Urothelium cell line (cell line): ENCODE measurements at regions not wholly inside any gene's neighbourhood (a gene's known extent, or its start where the extent isn't known, plus 50 kb on each side); places are given as distances from the start of the nearest gene placed in this dataset.

Experiments
- DNase-seq: peaks from one replicate; pipeline ENCODE4 v3.0.0; 2011; ENCODE audit warnings: low spot score, mixed read lengths
- FAIRE-seq: peaks from 2 replicates; lab custom pipeline; 2011; peaks lifted over from hg19 to GRCh38; lab: Jason Lieb, UNC

GRCh38 chr5:174607916-174608315, 116.5 kb upstream of the MSX2 start:
- no peak for DNase-seq
- FAIRE-seq = no peak

DNA sequence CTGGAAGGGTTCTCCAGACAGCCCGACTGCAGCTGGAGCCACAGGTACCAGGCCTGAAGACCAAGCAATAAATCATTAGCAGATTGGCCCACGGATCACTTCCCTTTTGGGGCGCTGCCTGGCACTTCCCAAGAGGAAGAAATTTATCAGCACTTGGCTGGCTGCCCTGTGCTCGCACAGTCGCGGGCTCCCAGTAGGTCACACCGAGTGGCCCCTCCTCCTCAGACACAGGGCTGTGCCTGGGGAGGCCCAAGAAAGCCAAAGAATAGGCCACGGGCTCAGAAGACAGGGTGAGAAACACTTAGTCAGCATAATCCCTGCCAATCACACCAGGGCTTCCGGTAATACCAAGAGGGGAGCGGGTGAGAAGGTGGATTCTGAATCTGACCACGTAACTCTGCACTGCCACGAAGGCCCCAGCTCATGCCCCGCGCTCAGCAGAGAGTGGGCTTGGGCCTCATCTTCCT, 115.7 kb upstream of the MSX2 start:
- DNase-seq (peak; percentile 79), FAIRE-seq (no peak)

- FAIRE-seq = no peak
- peak; percentile 74 for DNase-seq
Observed at GRCh38 chr5:174609116-174609515, 115.3 kb upstream of the MSX2 start.

- FAIRE-seq (no peak), DNase-seq (no peak)
Observed at GRCh38 chr5:174610968-174611367, 113.4 kb upstream of the MSX2 start.

GRCh38 chr5:174612686-174613085, 111.7 kb upstream of the MSX2 start:
- FAIRE-seq = no peak
- no peak for DNase-seq

GRCh38 chr5:174614500-174615135, 109.8 kb upstream of the MSX2 start:
- FAIRE-seq = no peak
- DNase-seq = no peak

GRCh38 chr5:174616036-174616435, 108.3 kb upstream of the MSX2 start:
- no peak for DNase-seq
- FAIRE-seq = no peak

GRCh38 chr5:174617285-174617684, 107.1 kb upstream of the MSX2 start:
- DNase-seq (no peak), FAIRE-seq (no peak)

DNA sequence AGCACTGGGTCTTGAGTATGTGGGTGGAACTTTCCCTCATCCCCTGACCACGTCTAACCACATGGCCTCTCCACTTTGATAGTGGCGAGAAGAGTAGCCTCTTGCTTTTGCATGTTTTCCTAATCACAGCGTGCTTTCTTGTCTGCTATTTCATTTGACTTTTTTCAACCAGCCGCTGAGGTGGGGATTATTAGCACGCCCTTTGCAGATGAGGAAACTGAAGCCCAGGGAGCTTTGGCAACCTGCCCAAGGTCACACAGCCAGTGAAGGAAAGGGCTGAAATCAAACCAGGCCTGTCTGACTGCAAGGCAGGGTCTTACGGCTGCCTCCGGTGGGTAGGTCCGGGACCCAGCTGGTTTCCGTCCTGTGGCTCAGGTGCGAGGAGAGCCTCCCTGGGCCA, 106.5 kb upstream of the MSX2 start:
- DNase-seq = no peak
- no peak for FAIRE-seq

- no peak for FAIRE-seq
- no peak for DNase-seq
Observed at GRCh38 chr5:174618589-174618988, 105.8 kb upstream of the MSX2 start.

- no peak for FAIRE-seq
- DNase-seq = no peak
Observed at GRCh38 chr5:174622067-174622466, 102.3 kb upstream of the MSX2 start.

DNA sequence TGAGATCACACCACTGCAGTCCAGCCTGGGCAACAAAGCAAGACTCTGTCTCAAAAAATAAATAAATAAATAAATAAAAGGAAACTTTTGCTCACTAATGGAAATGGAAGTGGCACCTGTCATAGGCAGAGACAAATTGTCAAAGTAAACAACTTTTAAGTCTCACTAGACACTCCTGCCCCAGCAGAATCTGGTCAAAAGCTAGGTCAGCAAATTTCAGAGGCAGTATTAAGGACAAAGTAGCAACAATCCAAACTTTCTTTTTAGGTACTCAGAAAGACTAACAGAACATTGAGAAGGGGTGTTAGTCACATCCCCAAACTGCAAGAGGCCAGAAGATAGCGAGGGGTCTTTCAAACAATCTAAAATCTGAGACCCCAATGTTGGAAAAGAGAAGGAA, 101.4 kb upstream of the MSX2 start:
- FAIRE-seq (no peak), DNase-seq (no peak)

DNA sequence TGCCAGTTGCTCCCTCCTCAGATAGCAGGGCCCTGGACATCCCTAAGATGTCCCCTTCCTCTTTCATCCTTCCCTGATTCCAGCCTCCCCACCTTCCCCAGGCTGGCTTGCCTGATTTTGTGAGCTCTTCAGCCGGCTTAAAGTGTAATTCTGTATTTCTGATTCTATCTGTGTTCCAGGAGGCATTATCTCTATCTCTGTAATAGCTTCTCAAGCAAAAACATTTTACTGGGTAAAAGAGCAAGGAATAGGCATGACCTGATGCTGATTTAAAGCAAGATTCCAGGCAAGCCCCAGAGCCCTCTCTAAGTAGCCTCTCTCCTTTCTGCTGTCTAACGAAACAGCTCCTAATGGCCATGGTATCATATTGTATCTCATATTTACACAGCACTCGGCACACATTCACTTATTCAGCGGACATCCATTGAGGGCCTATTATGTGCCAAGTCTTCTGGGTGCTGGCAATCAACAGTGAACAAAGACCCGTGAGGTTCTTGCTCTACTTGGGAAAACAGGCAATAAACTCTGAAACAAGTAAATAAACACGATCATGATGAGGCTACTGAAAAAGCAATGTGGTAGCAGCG, 100.9 kb upstream of the MSX2 start:
- FAIRE-seq = no peak
- no peak for DNase-seq

- DNase-seq (no peak), FAIRE-seq (no peak)
Observed at GRCh38 chr5:174624733-174625522, 99.5 kb upstream of the MSX2 start.

DNA sequence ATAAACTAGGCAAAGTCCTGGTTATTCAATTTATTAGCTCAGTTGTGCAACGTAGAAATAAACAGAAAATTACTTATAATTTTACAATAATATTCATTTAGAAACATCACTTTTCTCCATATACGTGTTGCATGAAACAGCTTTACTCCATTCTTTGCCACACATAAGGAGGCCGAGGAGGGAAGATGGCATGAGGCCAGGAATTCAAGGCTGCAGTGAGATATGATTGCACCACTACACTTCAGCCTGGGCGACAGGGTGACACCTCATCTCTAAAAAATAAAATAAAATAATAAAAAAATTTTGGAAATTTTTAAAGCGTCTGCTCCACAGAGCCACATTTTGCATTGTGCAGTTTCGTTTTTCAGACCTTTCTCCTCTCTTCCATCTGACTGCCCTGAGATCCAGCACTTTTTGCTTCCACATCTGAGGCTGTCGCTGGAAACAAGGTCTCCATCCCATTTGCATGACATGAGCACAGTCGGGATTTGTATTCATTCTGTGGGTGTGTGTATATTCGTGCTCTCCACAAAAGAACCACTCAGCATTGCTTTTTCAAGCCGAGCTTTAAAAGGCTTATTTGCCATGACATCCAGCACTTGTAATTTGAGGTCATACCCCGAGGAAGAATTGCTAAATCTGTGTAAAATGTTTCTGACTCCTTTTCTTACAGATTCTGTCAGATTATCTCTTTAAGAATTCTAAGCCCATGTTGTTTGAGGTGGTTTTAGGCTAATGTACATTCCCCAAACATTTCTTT, 98.6 kb upstream of the MSX2 start:
- DNase-seq = no peak
- FAIRE-seq = no peak

GRCh38 chr5:174626369-174626920, 97.9 kb upstream of the MSX2 start:
- FAIRE-seq (no peak), DNase-seq (no peak)

DNA sequence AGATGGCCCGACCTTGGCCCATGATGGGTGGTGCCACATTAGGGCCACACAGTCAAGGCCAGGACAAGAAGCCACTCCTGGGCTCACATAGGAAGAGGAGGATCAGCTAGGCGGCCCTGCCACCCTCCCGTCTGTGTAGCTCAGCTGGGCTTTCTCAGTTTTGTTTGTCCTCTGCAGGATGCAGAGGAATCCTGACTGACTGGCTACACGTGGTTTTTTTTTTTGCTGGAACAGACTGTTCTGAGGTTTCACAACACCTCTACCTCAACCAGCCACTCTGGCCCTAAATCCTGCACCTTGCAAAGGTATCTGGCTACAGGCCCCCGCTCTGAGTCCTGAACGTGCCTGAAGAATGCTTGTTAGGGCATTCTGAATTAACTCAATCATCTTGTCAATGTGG, 88.3 kb upstream of the MSX2 start:
- FAIRE-seq (no peak), DNase-seq (no peak)

GRCh38 chr5:174642816-174643405, 81.5 kb upstream of the MSX2 start:
- FAIRE-seq (no peak), DNase-seq (no peak)

DNA sequence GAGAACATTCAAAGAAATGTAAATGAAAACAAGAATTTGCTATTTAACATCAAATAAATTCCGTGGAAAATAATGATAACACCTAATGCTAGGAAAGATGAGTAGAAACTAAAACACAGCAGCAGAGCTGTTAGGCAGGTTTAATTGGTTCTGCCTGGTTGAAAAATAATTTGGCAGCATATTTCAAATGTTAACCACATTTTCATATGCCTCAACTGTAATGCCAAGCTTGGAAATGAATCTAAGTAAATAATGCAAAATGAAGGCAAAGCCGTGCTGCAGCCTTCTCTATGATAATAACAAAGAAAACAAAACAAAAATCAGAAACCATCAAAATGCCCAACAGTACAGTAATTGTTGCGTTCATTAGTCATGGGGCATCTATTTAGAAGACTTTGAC, 79.9 kb upstream of the MSX2 start:
- FAIRE-seq (no peak), DNase-seq (no peak)

GRCh38 chr5:174644923-174645322, 79.5 kb upstream of the MSX2 start:
- FAIRE-seq (no peak), DNase-seq (no peak)

DNA sequence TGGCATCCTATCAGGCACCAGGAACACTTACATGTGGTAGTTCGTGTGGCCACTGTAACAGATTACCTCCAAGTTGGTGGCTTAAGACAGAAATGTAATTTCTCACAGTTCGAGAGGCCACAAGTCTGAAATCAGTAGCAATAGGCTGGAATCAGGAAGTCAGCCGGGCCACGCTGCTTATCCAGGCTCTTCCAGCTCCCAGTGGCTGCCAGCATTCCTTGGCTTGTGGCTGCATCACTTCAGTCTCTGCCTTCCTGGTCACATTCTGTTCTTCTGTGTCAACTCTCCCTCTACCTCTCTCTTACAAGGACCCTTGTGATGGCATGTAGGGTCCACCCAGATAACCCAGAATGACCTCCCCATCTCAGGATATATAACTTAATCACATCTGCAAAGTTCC, 78.7 kb upstream of the MSX2 start:
- DNase-seq (no peak), FAIRE-seq (no peak)
